Activated T-helper 1 cell treated with anti-CD3 and anti-CD28 coated beads, Interleukin-12 subunit alpha, Interleukin-12 subunit beta, Interleukin-2, Interleukin-4 antibody, amounts not matched to agents 30 ng/mL and 10 ng/mL and 1 ng/mL, durations not matched to agents 14 hours and 24 hours and 36 hours (primary cell): ENCODE measurements at regions not wholly inside any gene's neighbourhood (a gene's known extent, or its start where the extent isn't known, plus 50 kb on each side); places are given as distances from the start of the nearest gene placed in this dataset.
"Not testable (repeated sequence)": the region's sequence is repeated elsewhere in the genome, so short reads cannot be mapped to it uniquely, and the experiment has no call there.

Experiments used
- DNase-seq: peaks from one replicate; pipeline ENCODE4 v3.0.0; 2021; ENCODE audit warnings: low spot score
- H3K27ac Mint-ChIP-seq: one replicate; pipeline ENCODE4 v1.8.0; 2021; ENCODE audit warnings: mild to moderate bottlenecking, mixed read lengths
- H3K27me3 Mint-ChIP-seq: one replicate; pipeline ENCODE4 v1.8.0; 2022; ENCODE audit warnings: mild to moderate bottlenecking, moderate library complexity, mixed read lengths; ENCODE audit not compliant: insufficient read depth
- H3K36me3 Mint-ChIP-seq: one replicate; pipeline ENCODE4 v1.8.0; 2021; ENCODE audit warnings: low read depth, mixed read lengths
- H3K4me1 Mint-ChIP-seq: one replicate; pipeline ENCODE4 v1.8.0; 2021; ENCODE audit warnings: low read depth, mixed read lengths
- H3K4me3 Mint-ChIP-seq: one replicate; pipeline ENCODE4 v1.8.0; 2021; ENCODE audit warnings: mild to moderate bottlenecking, moderate library complexity, mixed read lengths
- H3K9me3 Mint-ChIP-seq: one replicate; pipeline ENCODE4 v1.8.0; 2021; ENCODE audit warnings: mixed read lengths
- intact Hi-C: fragments of 100-400 bp; cut with micrococcal nuclease; formaldehyde crosslinking; loops from one replicate; pipeline ENCODE4 v1.15.1; 2024

GRCh38 chr12:59446116-59446515 lies 149.7 kb upstream of the SLC16A7 start:
- Mint-ChIP-seq H3K27me3 (no peaks in the 10 kb centered on the region), H3K27ac (no peak overlapping the region), H3K9me3 (peaks cover 5% of the 10 kb centered on the region), H3K4me1 (no peaks in the 10 kb centered on the region), H3K36me3 (no peaks in the 10 kb centered on the region), H3K4me3 (no peak overlapping the region)
- intact Hi-C loops = no loop called here
- no peak for DNase-seq

GRCh38 chr12:59444932-59445331 lies 150.9 kb upstream of the SLC16A7 start:
- Mint-ChIP-seq H3K27me3 (no peaks in the 10 kb centered on the region), H3K4me1 (no peaks in the 10 kb centered on the region), H3K4me3 (no peak overlapping the region), H3K36me3 (no peaks in the 10 kb centered on the region), H3K9me3 (peaks cover 5% of the 10 kb centered on the region), H3K27ac (no peak overlapping the region)
- DNase-seq = no peak
- intact Hi-C loops = no loop called here

GRCh38 chr12:59432057-59432456 lies 163.8 kb upstream of the SLC16A7 start:
- Mint-ChIP-seq H3K36me3 (no peaks in the 10 kb centered on the region), H3K4me1 (no peaks in the 10 kb centered on the region), H3K27me3 (peaks cover 3% of the 10 kb centered on the region), H3K27ac (no peak overlapping the region), H3K4me3 (no peak overlapping the region), H3K9me3 (no peaks in the 10 kb centered on the region)
- intact Hi-C loops = no loop called here
- DNase-seq = no peak

GRCh38 chr12:59431266-59431665 lies 164.6 kb upstream of the SLC16A7 start:
- Mint-ChIP-seq H3K4me1 (no peaks in the 10 kb centered on the region), H3K36me3 (no peaks in the 10 kb centered on the region), H3K27ac (no peak overlapping the region), H3K4me3 (no peak overlapping the region), H3K9me3 (no peaks in the 10 kb centered on the region), H3K27me3 (peaks cover 3% of the 10 kb centered on the region)
- intact Hi-C loops = loop anchor here (1.0 kb wide), 1 partner anchor 404 kb away; no protein-coding TSS in a partner anchor
- DNase-seq = no peak

- no peak overlapping the region for H3K27ac Mint-ChIP-seq
- H3K27me3 Mint-ChIP-seq = peaks cover 1% of the 10 kb centered on the region
- DNase-seq = no peak
- H3K36me3 Mint-ChIP-seq = no peaks in the 10 kb centered on the region
- intact Hi-C loops = no loop called here
- no peaks in the 10 kb centered on the region for H3K4me1 Mint-ChIP-seq
- H3K9me3 Mint-ChIP-seq = no peaks in the 10 kb centered on the region
- no peak overlapping the region for H3K4me3 Mint-ChIP-seq
Measured at GRCh38 chr12:59429766-59430165, 166.1 kb upstream of the SLC16A7 start.

- intact Hi-C loops = no loop called here
- Mint-ChIP-seq H3K4me1 (no peaks in the 10 kb centered on the region), H3K9me3 (no peaks in the 10 kb centered on the region), H3K27ac (no peak overlapping the region), H3K36me3 (no peaks in the 10 kb centered on the region), H3K27me3 (peaks cover 1% of the 10 kb centered on the region), H3K4me3 (no peak overlapping the region)
- DNase-seq = no peak
Measured at GRCh38 chr12:59425798-59426197, 170.0 kb upstream of the SLC16A7 start.

GRCh38 chr12:59424666-59425065 lies 171.2 kb upstream of the SLC16A7 start:
- H3K9me3 Mint-ChIP-seq, H3K4me1 Mint-ChIP-seq, H3K4me3 Mint-ChIP-seq, DNase-seq, H3K27ac Mint-ChIP-seq, H3K36me3 Mint-ChIP-seq, intact Hi-C loops, H3K27me3 Mint-ChIP-seq: not testable (repeated sequence)

- Mint-ChIP-seq H3K27me3 (peaks cover 2% of the 10 kb centered on the region), H3K9me3 (no peaks in the 10 kb centered on the region), H3K4me1 (no peaks in the 10 kb centered on the region), H3K4me3 (no peak overlapping the region), H3K36me3 (no peaks in the 10 kb centered on the region), H3K27ac (no peak overlapping the region)
- no peak for DNase-seq
- intact Hi-C loops = no loop called here
Measured at GRCh38 chr12:59414051-59414450, 181.8 kb upstream of the SLC16A7 start.

- no peaks in the 10 kb centered on the region for H3K36me3 Mint-ChIP-seq
- no peak overlapping the region for H3K4me3 Mint-ChIP-seq
- peaks cover 2% of the 10 kb centered on the region for H3K27me3 Mint-ChIP-seq
- intact Hi-C loops = no loop called here
- no peak for DNase-seq
- H3K27ac Mint-ChIP-seq = no peak overlapping the region
- H3K9me3 Mint-ChIP-seq = no peaks in the 10 kb centered on the region
- H3K4me1 Mint-ChIP-seq = no peaks in the 10 kb centered on the region
Measured at GRCh38 chr12:59408431-59408830, 187.4 kb upstream of the SLC16A7 start.

- Mint-ChIP-seq H3K27ac (no peak overlapping the region), H3K9me3 (no peaks in the 10 kb centered on the region), H3K36me3 (no peaks in the 10 kb centered on the region), H3K4me1 (no peaks in the 10 kb centered on the region), H3K27me3 (peaks cover 2% of the 10 kb centered on the region), H3K4me3 (no peak overlapping the region)
- DNase-seq = no peak
- intact Hi-C loops = no loop called here
Measured at GRCh38 chr12:59407799-59408198, 188.0 kb upstream of the SLC16A7 start.

GRCh38 chr12:59405992-59406391 lies 189.8 kb upstream of the SLC16A7 start:
- no peaks in the 10 kb centered on the region for H3K4me1 Mint-ChIP-seq
- no peak overlapping the region for H3K4me3 Mint-ChIP-seq
- no peaks in the 10 kb centered on the region for H3K9me3 Mint-ChIP-seq
- H3K36me3 Mint-ChIP-seq = no peaks in the 10 kb centered on the region
- H3K27ac Mint-ChIP-seq = no peak overlapping the region
- H3K27me3 Mint-ChIP-seq = no peaks in the 10 kb centered on the region
- DNase-seq = no peak
- intact Hi-C loops = loop anchor here (1.0 kb wide), 1 partner anchor 191 kb away; no protein-coding TSS in a partner anchor

DNA sequence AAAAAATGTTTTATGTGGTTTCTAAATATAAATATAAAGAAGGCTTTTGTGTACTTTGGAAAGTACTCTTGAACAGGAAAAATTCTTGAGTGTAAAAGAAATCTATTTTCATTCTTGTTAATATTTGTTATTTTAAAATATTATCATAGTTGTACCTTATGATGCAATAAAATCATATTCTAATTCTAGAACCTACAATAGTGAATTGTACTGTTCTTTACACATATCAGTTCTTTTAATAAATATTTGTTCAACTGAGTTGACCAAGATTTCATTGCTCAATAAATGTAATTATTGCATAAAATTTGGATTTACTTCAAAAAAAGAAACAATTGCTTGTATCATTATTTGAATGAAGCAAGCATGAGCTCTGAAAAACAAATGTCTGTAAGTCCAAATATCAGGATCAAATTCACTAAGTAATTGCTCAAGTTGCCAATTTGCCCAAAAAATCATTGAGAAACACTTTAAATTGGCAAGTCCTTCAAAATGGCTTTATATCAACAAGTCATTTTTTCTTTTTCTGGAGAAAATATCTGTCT lies 191.6 kb upstream of the SLC16A7 start:
- Mint-ChIP-seq H3K4me3 (no peak overlapping the region), H3K36me3 (no peaks in the 10 kb centered on the region), H3K9me3 (no peaks in the 10 kb centered on the region), H3K27me3 (no peaks in the 10 kb centered on the region), H3K4me1 (no peaks in the 10 kb centered on the region), H3K27ac (no peak overlapping the region)
- no peak for DNase-seq
- intact Hi-C loops = no loop called here

DNA sequence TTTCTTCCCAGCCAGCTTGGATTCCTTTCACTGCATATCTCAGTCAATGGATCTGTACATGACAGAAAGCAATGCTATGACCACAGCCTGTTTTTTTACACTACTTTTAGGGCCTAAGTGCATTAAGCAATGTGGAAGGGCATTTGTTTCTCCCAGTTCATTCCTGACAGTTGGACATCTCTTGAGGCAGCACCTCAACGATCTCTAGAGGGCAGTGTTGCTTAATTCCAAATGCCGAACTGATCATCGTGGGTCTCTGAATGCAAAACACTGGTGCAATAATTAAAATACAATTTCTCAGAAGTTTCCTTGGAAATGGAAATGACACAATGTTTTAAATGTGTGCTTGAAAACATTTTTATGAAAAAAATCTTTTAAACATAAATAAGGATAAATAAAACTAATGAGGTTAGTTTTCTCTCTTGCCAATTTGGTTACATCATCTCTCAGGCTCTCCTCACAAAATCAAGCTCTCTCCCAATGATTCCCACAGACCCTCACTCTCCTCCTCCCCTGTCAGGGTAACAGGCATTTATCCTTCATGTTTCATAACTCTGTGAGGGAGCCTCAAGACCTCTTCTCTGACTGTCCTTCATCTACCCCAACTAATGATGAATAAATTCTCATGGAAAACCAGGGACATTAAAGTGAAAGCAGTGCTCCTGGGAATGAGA lies 192.4 kb upstream of the SLC16A7 start:
- no peak overlapping the region for H3K4me3 Mint-ChIP-seq

GRCh38 chr12:59401862-59402261 lies 194.0 kb upstream of the SLC16A7 start:
- no peaks in the 10 kb centered on the region for H3K4me1 Mint-ChIP-seq
- H3K27ac Mint-ChIP-seq = no peak overlapping the region
- peaks cover 2% of the 10 kb centered on the region for H3K27me3 Mint-ChIP-seq
- no peak for DNase-seq
- intact Hi-C loops = no loop called here
- no peaks in the 10 kb centered on the region for H3K9me3 Mint-ChIP-seq
- H3K36me3 Mint-ChIP-seq = no peaks in the 10 kb centered on the region
- H3K4me3 Mint-ChIP-seq = no peak overlapping the region

More for the DNA sequence above, 192.4 kb upstream of the SLC16A7 start:
- no peaks in the 10 kb centered on the region for H3K36me3 Mint-ChIP-seq
- no peaks in the 10 kb centered on the region for H3K4me1 Mint-ChIP-seq
- intact Hi-C loops = loop anchor here (1.0 kb wide), 2 partner anchors 405 to 432 kb away; no protein-coding TSS in a partner anchor
- no peak overlapping the region for H3K27ac Mint-ChIP-seq
- DNase-seq = peak; percentile 1
- no peaks in the 10 kb centered on the region for H3K9me3 Mint-ChIP-seq
- no peaks in the 10 kb centered on the region for H3K27me3 Mint-ChIP-seq
